ENCODE measurements at regions not wholly inside any gene's neighbourhood (a gene's known extent, or its start where the extent isn't known, plus 50 kb on each side); places are given as distances from the start of the nearest gene placed in this dataset.

- H2AFZ ChIP-seq (ENCODE audit: insufficient read depth, low read length, poor library complexity) = no peak overlapping the region
- no peak overlapping the region for H3K4ac ChIP-seq (ENCODE audit: low read depth, low read length)
- H3K4me2 ChIP-seq (ENCODE audit: low read length) = peak overlapping the region; percentile 71
- H2BK12ac ChIP-seq (ENCODE audit: low read length) = no peak overlapping the region
- H3K27me3 ChIP-seq (ENCODE audit: insufficient read depth, low read length) = no peaks in the 10 kb centered on the region
- no peak overlapping the region for H2AK5ac ChIP-seq (ENCODE audit: low read length)
- no peaks in the 10 kb centered on the region for H3K79me2 ChIP-seq (ENCODE audit: control insufficient read depth, insufficient read depth, low read length, poor library complexity)
- no peak overlapping the region for H4K12ac ChIP-seq (ENCODE audit: low read depth, low read length)
- no peaks in the 10 kb centered on the region for H3K79me1 ChIP-seq (ENCODE audit: low read length)
- peak overlapping the region; percentile 35 for H4K8ac ChIP-seq (ENCODE audit: low read depth, low read length)
- H3K23ac ChIP-seq (ENCODE audit: low read length) = no peak overlapping the region
- DNase-seq = peak; percentile 34 to 70
- peak overlapping the region; percentile 64 for H3K9ac ChIP-seq (ENCODE audit: low read length)
- no peaks in the 10 kb centered on the region for H3K9me3 ChIP-seq (ENCODE audit: insufficient read depth, low read depth, low read length)
- H2BK120ac ChIP-seq (ENCODE audit: insufficient read depth, low read length, poor library complexity) = no peak overlapping the region
- no peaks in the 10 kb centered on the region for H3K4me1 ChIP-seq (ENCODE audit: control insufficient read depth in 1 of 2, insufficient read depth in 2 of 2, low read length in 2 of 2)
- no peak overlapping the region for H3K14ac ChIP-seq (ENCODE audit: low read length)
- no peak overlapping the region for H2BK5ac ChIP-seq (ENCODE audit: low read depth, low read length, poor library complexity)
- H3K18ac ChIP-seq (ENCODE audit: low read length) = no peak overlapping the region
- peak overlapping the region; percentile 53 for H3K4me3 ChIP-seq (ENCODE audit: low read depth, low read length)
- no peak overlapping the region for H4K91ac ChIP-seq (ENCODE audit: low read depth, low read length)
- no peaks in the 10 kb centered on the region for H3K36me3 ChIP-seq (ENCODE audit: control insufficient read depth in 1 of 2, insufficient read depth in 2 of 2, low read length in 2 of 2)
- no peak overlapping the region for H3K27ac ChIP-seq (ENCODE audit: low read depth, low read length)
- WGBS (ENCODE audit: extremely low coverage, insufficient coverage, insufficient read length) = no CpG with 5 or more reads among the region's 19 CpGs
Measured at GRCh38 chr18:961644-962355, 57.1 kb downstream of the ADCYAP1 start.

DNA sequence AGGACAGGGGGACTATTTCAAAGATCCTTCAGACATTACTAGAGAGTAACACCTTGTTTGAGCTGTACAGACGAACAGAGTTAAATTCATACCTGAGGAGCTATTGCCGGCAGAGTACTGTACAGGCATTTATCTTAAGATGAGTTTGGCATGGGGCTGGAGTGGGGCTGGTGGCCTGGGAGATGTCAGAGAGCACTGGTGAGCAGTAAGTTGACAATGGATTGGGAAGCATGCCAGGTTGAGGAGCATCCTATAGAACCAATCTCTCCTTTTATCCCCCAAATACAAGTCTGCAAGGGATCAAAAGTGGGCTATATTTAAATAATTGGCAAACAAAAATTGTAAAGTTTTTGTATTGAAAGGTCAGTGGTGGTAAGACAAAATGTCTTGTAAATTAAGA, 58.6 kb downstream of the ADCYAP1 start:
- H2AK5ac ChIP-seq (ENCODE audit: low read length) = no peak overlapping the region
- H3K9me3 ChIP-seq (ENCODE audit: insufficient read depth, low read depth, low read length) = no peaks in the 10 kb centered on the region
- no peak overlapping the region for H4K91ac ChIP-seq (ENCODE audit: low read depth, low read length)
- H3K23ac ChIP-seq (ENCODE audit: low read length) = no peak overlapping the region
- no peaks in the 10 kb centered on the region for H3K27me3 ChIP-seq (ENCODE audit: insufficient read depth, low read length)
- no peak for DNase-seq
- no peak overlapping the region for H3K4me2 ChIP-seq (ENCODE audit: low read length)
- no CpG with 5 or more reads among the region's 2 CpGs for WGBS (ENCODE audit: extremely low coverage, insufficient coverage, insufficient read length)
- H3K27ac ChIP-seq (ENCODE audit: low read depth, low read length) = no peak overlapping the region
- no peaks in the 10 kb centered on the region for H3K36me3 ChIP-seq (ENCODE audit: control insufficient read depth in 1 of 2, insufficient read depth in 2 of 2, low read length in 2 of 2)
- H2AFZ ChIP-seq (ENCODE audit: insufficient read depth, low read length, poor library complexity) = no peak overlapping the region
- H2BK120ac ChIP-seq (ENCODE audit: insufficient read depth, low read length, poor library complexity) = no peak overlapping the region
- H3K18ac ChIP-seq (ENCODE audit: low read length) = no peak overlapping the region
- H4K12ac ChIP-seq (ENCODE audit: low read depth, low read length) = no peak overlapping the region
- H3K79me1 ChIP-seq (ENCODE audit: low read length) = no peaks in the 10 kb centered on the region
- H2BK5ac ChIP-seq (ENCODE audit: low read depth, low read length, poor library complexity) = no peak overlapping the region
- H3K14ac ChIP-seq (ENCODE audit: low read length) = no peak overlapping the region
- no peak overlapping the region for H3K4me3 ChIP-seq (ENCODE audit: low read depth, low read length)
- no peak overlapping the region for H2BK12ac ChIP-seq (ENCODE audit: low read length)
- no peak overlapping the region for H3K4ac ChIP-seq (ENCODE audit: low read depth, low read length)
- H3K9ac ChIP-seq (ENCODE audit: low read length) = no peak overlapping the region
- no peak overlapping the region for H4K8ac ChIP-seq (ENCODE audit: low read depth, low read length)
- H3K79me2 ChIP-seq (ENCODE audit: control insufficient read depth, insufficient read depth, low read length, poor library complexity) = no peaks in the 10 kb centered on the region
- H3K4me1 ChIP-seq (ENCODE audit: control insufficient read depth in 1 of 2, insufficient read depth in 2 of 2, low read length in 2 of 2) = no peaks in the 10 kb centered on the region

DNA sequence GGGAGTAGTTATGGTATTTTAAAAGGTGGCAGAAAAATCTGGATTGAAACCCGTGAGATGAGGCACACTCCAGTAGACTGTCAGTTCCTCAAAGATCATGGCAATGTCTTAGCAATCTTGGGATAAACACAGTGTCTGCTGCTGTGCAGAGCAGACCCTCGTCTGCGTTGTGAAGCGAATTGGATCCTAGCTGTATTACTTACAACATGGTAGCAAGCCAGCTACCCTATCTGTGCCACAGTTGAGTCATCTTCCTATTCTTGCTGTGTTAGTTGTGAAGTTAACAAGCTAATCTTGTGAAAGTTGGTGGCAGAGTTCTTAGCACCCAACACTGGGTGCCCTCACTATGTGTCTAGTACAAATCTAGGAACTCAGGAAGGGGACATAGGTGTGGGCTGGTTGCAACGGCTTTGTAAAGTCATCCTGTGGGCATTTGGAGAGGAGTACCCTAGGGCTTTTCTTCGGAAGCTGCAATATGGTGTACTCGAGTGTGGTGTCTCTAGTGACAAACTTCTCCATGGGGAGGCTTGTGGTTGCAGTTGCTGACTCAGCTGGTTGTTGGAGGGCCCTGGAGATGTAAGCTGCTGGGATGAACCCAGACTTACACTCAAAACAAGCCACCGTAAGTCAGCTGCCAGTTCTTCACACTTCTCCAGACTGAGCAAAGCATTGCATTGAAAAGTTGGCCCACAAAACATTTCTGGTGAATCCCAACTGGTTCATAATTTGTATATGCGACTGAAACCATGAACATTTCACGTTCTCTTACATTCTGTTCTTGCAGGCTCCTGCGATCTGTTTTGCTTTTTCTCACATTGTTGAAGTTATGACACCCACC, 61.5 kb downstream of the ADCYAP1 start:
- no peak overlapping the region for H3K4me2 ChIP-seq (ENCODE audit: low read length)
- no peak for DNase-seq
- H2BK12ac ChIP-seq (ENCODE audit: low read length) = no peak overlapping the region
- no peak overlapping the region for H3K27ac ChIP-seq (ENCODE audit: low read depth, low read length)
- H4K8ac ChIP-seq (ENCODE audit: low read depth, low read length) = no peak overlapping the region
- H3K79me1 ChIP-seq (ENCODE audit: low read length) = no peaks in the 10 kb centered on the region
- H3K4ac ChIP-seq (ENCODE audit: low read depth, low read length) = no peak overlapping the region
- H4K91ac ChIP-seq (ENCODE audit: low read depth, low read length) = no peak overlapping the region
- no peak overlapping the region for H3K23ac ChIP-seq (ENCODE audit: low read length)
- no peak overlapping the region for H3K4me3 ChIP-seq (ENCODE audit: low read depth, low read length)
- H3K4me1 ChIP-seq (ENCODE audit: control insufficient read depth in 1 of 2, insufficient read depth in 2 of 2, low read length in 2 of 2) = no peaks in the 10 kb centered on the region
- no peak overlapping the region for H2BK5ac ChIP-seq (ENCODE audit: low read depth, low read length, poor library complexity)
- H3K14ac ChIP-seq (ENCODE audit: low read length) = no peak overlapping the region
- H3K18ac ChIP-seq (ENCODE audit: low read length) = no peak overlapping the region
- H3K27me3 ChIP-seq (ENCODE audit: insufficient read depth, low read length) = no peaks in the 10 kb centered on the region
- no peak overlapping the region for H2AK5ac ChIP-seq (ENCODE audit: low read length)
- no peaks in the 10 kb centered on the region for H3K9me3 ChIP-seq (ENCODE audit: insufficient read depth, low read depth, low read length)
- no peak overlapping the region for H2BK120ac ChIP-seq (ENCODE audit: insufficient read depth, low read length, poor library complexity)
- no peak overlapping the region for H3K9ac ChIP-seq (ENCODE audit: low read length)
- no peak overlapping the region for H2AFZ ChIP-seq (ENCODE audit: insufficient read depth, low read length, poor library complexity)
- no peaks in the 10 kb centered on the region for H3K36me3 ChIP-seq (ENCODE audit: control insufficient read depth in 1 of 2, insufficient read depth in 2 of 2, low read length in 2 of 2)
- no peak overlapping the region for H4K12ac ChIP-seq (ENCODE audit: low read depth, low read length)
- H3K79me2 ChIP-seq (ENCODE audit: control insufficient read depth, insufficient read depth, low read length, poor library complexity) = no peaks in the 10 kb centered on the region
- WGBS (ENCODE audit: extremely low coverage, insufficient coverage, insufficient read length) = no CpG with 5 or more reads among the region's 11 CpGs

DNA sequence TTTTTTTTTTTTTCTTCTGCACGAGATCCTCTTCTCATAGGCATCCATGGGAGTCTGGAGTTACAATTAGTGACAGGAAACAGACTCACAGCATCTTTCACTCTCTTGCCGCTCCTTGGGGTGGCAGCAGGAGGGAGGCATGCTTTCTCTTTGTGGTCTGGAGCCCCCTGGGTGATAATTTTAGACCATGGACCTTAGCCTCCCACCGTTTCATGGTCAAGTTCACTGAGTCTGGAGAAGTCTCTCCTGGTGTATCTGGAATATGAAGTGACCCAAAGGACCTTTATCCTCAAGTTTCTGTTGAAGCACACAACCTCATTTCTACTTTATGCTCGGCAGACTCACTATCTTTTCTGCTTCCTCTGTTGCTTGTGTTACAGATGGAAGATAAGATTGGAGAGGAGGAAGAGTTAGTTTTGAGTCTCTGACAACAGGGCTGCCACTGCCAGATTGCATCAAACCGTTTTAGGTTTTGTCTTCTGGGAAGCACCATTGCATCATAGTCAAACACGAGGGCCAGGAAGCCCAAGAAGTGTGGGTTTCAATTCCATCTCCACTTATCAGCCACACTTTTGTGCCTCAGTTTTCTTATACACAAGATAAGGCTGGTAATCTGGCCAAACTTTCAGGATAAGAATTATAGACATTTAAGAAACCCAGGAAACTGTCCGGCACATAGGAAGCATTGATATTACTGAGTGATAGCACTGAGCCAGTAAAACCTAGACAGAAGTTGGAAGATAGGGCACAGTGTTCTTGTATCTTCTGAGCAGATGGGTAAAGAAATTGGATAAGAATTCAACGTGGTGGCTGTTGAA, 62.3 kb downstream of the ADCYAP1 start:
- Histone ChIP-seq H3K9ac (ENCODE audit: low read length) (no peak overlapping the region), H4K8ac (ENCODE audit: low read depth, low read length) (no peak overlapping the region), H3K4ac (ENCODE audit: low read depth, low read length) (no peak overlapping the region), H3K27me3 (ENCODE audit: insufficient read depth, low read length) (no peaks in the 10 kb centered on the region), H3K9me3 (ENCODE audit: insufficient read depth, low read depth, low read length) (no peaks in the 10 kb centered on the region), H2AFZ (ENCODE audit: insufficient read depth, low read length, poor library complexity) (no peak overlapping the region), H3K79me2 (ENCODE audit: control insufficient read depth, insufficient read depth, low read length, poor library complexity) (no peaks in the 10 kb centered on the region), H2BK5ac (ENCODE audit: low read depth, low read length, poor library complexity) (no peak overlapping the region), H3K14ac (ENCODE audit: low read length) (no peak overlapping the region), H2BK12ac (ENCODE audit: low read length) (no peak overlapping the region), H3K79me1 (ENCODE audit: low read length) (no peaks in the 10 kb centered on the region), H3K4me1 (ENCODE audit: control insufficient read depth in 1 of 2, insufficient read depth in 2 of 2, low read length in 2 of 2) (no peaks in the 10 kb centered on the region), H4K12ac (ENCODE audit: low read depth, low read length) (no peak overlapping the region), H3K27ac (ENCODE audit: low read depth, low read length) (no peak overlapping the region), H3K23ac (ENCODE audit: low read length) (no peak overlapping the region), H2AK5ac (ENCODE audit: low read length) (no peak overlapping the region), H3K4me2 (ENCODE audit: low read length) (no peak overlapping the region), H3K36me3 (ENCODE audit: control insufficient read depth in 1 of 2, insufficient read depth in 2 of 2, low read length in 2 of 2) (no peaks in the 10 kb centered on the region), H4K91ac (ENCODE audit: low read depth, low read length) (no peak overlapping the region), H3K4me3 (ENCODE audit: low read depth, low read length) (no peak overlapping the region), H3K18ac (ENCODE audit: low read length) (no peak overlapping the region), H2BK120ac (ENCODE audit: insufficient read depth, low read length, poor library complexity) (no peak overlapping the region)
- WGBS (ENCODE audit: extremely low coverage, insufficient coverage, insufficient read length) = no CpG with 5 or more reads among the region's 8 CpGs
- no peak for DNase-seq

Data from trophoblast cell (in vitro differentiated cells and primary cell).